ENCODE measurements at regions not wholly inside any gene's neighbourhood (a gene's known extent, or its start where the extent isn't known, plus 50 kb on each side); places are given as distances from the start of the nearest gene placed in this dataset.

GRCh38 chr11:80280737-80281136 lies 839.9 kb upstream of the TENM4 start:
- Histone ChIP-seq H3K14ac (replicated peaks; ENCODE audit: low read depth, low read length) (no peak overlapping the region), H3K27ac (ENCODE audit: insufficient read depth, low read length) (no peak overlapping the region), H4K20me1 (ENCODE audit: insufficient read depth, low read length) (no peaks in the 10 kb centered on the region), H3K27me3 (ENCODE audit: control insufficient read depth, insufficient read depth, low read length) (peaks cover 4% of the 10 kb centered on the region; the same call in 1 of the 2 replicates), H2AK5ac (ENCODE audit: low read depth, low read length) (no peak overlapping the region), H2BK120ac (ENCODE audit: low read depth, low read length) (no peak overlapping the region), H3K9me1 (ENCODE audit: insufficient read depth, low read length) (no peaks in the 10 kb centered on the region), H3K23ac (ENCODE audit: low read depth, low read length) (no peak overlapping the region), H3K36me3 (ENCODE audit: control insufficient read depth, insufficient read depth, low read length) (no peaks in the 10 kb centered on the region), H3K4me2 (ENCODE audit: low read depth, low read length) (no peak overlapping the region), H3K18ac (ENCODE audit: low read depth, low read length) (no peak overlapping the region), H3K9ac (ENCODE audit: low read depth, low read length) (no peak overlapping the region), H3K4ac (ENCODE audit: low read depth, low read length) (no peak overlapping the region), H3K56ac (ENCODE audit: extremely low read depth, insufficient read depth, low read length) (no peak overlapping the region), H3K9me3 (ENCODE audit: control insufficient read depth, insufficient read depth, low read length) (no peaks in the 10 kb centered on the region), H2AK9ac (replicated peaks; ENCODE audit: low read depth, low read length, poor library complexity) (no peak overlapping the region), H2BK20ac (ENCODE audit: low read depth, low read length) (no peak overlapping the region), H3K4me1 (ENCODE audit: control insufficient read depth, insufficient read depth, low read length) (peaks cover 3% of the 10 kb centered on the region; the same call in 1 of the 2 replicates), H3K4me3 (ENCODE audit: insufficient read depth, low read depth, low read length) (no peak overlapping the region), H2BK5ac (ENCODE audit: low read depth, low read length, poor library complexity, severe bottlenecking) (no peak overlapping the region), H2BK15ac (ENCODE audit: low read depth, low read length) (no peak overlapping the region), H2AFZ (replicated peaks; ENCODE audit: low read length, poor library complexity) (no peak overlapping the region), H4K8ac (ENCODE audit: low read depth in 2 of 2, low read length in 2 of 2) (no peak overlapping the region), H4K5ac (ENCODE audit: low read depth, low read length) (no peak overlapping the region), H4K91ac (ENCODE audit: insufficient read depth, low read depth, low read length) (no peak overlapping the region), H3K79me1 (ENCODE audit: low read depth in 1 of 2, low read length in 2 of 2) (no peaks in the 10 kb centered on the region)
- in situ Hi-C loops (cut with MboI; ENCODE audit: low sequenced_read_pairs) (no loop called here), dilution Hi-C loops (cut with HindIII; ENCODE audit: low sequenced_read_pairs, unreplicated experiment) (no loop called here), intact Hi-C loops (cut with micrococcal nuclease) (no loop called here)
- DNase-seq (no peak), ATAC-seq (ENCODE audit: low read depth) (no peak)
- ChIA-PET POLR2A (ENCODE audit: unreplicated experiment) (no interaction called here), CTCF (interaction anchor here (0.7 kb wide), 1 partner anchor 8 kb away, joined by 4 read pairs; no protein-coding TSS in a partner anchor)
- WGBS, 2 experiments (ENCODE audit: extremely low coverage in 2 of 2, insufficient read length in 1 of 2), result 22% methylated on average over 2 of the region's 3 CpGs; no CpG with 5 or more reads in 1 of the 2 experiments
- BruUV-seq (replicated peaks), result no TSS peak
- TF ChIP-seq CTCF (conservative IDR thresholded peaks at IDR 0.05; ENCODE audit: low read depth, low read length), result no peak
- no peak for TF ChIP-seq SMC3 (IDR thresholded peaks at IDR 0.05; ENCODE audit: low read depth, low read length)
- TF ChIP-seq POLR2A (IDR thresholded peaks at IDR 0.05; ENCODE audit: low read depth, low read length), result no peak
- no peak for TF ChIP-seq RAD21 (IDR thresholded peaks at IDR 0.05; ENCODE audit: low read length)
- TF ChIP-seq MAZ (IDR thresholded peaks at IDR 0.05; ENCODE audit: borderline replicate concordance, low read depth, low read length), result no peak
- TF ChIP-seq FOS (IDR thresholded peaks at IDR 0.05; ENCODE audit: low read depth, low read length), result no peak
- TF ChIP-seq, protein P1, sequence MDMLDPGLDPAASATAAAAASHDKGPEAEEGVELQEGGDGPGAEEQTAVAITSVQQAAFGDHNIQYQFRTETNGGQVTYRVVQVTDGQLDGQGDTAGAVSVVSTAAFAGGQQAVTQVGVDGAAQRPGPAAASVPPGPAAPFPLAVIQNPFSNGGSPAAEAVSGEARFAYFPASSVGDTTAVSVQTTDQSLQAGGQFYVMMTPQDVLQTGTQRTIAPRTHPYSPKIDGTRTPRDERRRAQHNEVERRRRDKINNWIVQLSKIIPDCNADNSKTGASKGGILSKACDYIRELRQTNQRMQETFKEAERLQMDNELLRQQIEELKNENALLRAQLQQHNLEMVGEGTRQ (IDR thresholded peaks at IDR 0.05; ENCODE audit: low read depth, low read length), result no peak
- TF ChIP-seq MAFK (IDR thresholded peaks at IDR 0.05; ENCODE audit: low read depth, low read length), result no peak
